Transverse colon (tissue), 4 donors: ENCODE measurements at regions not wholly inside any gene's neighbourhood (a gene's known extent, or its start where the extent isn't known, plus 50 kb on each side); places are given as distances from the start of the nearest gene placed in this dataset.

ENCODE experiments used
- CTCF ChIP-seq, 5 experiments: fragments of 200-600 bp in 3 of 5; fragments of 450-650 bp in 2 of 5; sonication (generic) in 3 of 5; IDR thresholded peaks; 1 replicate in 2 of 5; 2 replicates in 3 of 5; pipeline ENCODE4 v1.5.1; 2016 to 2017; ENCODE audit warnings: antibody characterized with exemption in 5 of 5, inconsistent platforms in 3 of 5, mild to moderate bottlenecking in 2 of 5, moderate library complexity in 1 of 5
- EP300 ChIP-seq: sonication (generic); formaldehyde crosslinking; IDR thresholded peaks from one replicate; pipeline ENCODE4 v1.6.1; 2017; ENCODE audit warnings: antibody characterized with exemption, low read depth
- POLR2A ChIP-seq: fragments of 450-650 bp; IDR thresholded peaks from one replicate; pipeline ENCODE4 v1.6.1; 2016; ENCODE audit warnings: antibody characterized with exemption, mild to moderate bottlenecking, moderate library complexity
- POLR2AphosphoS5 ChIP-seq, 3 donors: sonication (generic); formaldehyde crosslinking; IDR thresholded peaks; one replicate each; pipeline ENCODE4 v1.6.1; 2016; ENCODE audit warnings: antibody characterized with exemption in 3 of 3

- no peak for TF ChIP-seq CTCF (IDR thresholded peaks at IDR 0.05)
- no peak for TF ChIP-seq POLR2A
- no peak for TF ChIP-seq EP300
- TF ChIP-seq POLR2AphosphoS5 (IDR thresholded peaks at IDR 0.05): no peak
Observed at GRCh38 chr14:58735596-58735995, 97.8 kb downstream of the DACT1 start.
